Bone marrow (tissue), 2 donors: ENCODE measurements at regions not wholly inside any gene's neighbourhood (a gene's known extent, or its start where the extent isn't known, plus 50 kb on each side); places are given as distances from the start of the nearest gene placed in this dataset.

Experiments
- DNase-seq, 2 donors: peaks; one replicate each; lab custom pipeline; 2025; lab: John Stamatoyannopoulos, UW

- DNase-seq, result peak in 1 of 2 donors; percentile 34
Observed at GRCh38 chr2:111652038-111652437, 232.0 kb downstream of the ANAPC1 start.

GRCh38 chr2:111652681-111653080 is 231.3 kb downstream of the ANAPC1 start:
- no peak for DNase-seq

GRCh38 chr2:111653103-111653624 is 230.8 kb downstream of the ANAPC1 start:
- no peak for DNase-seq

GRCh38 chr2:111653913-111654312 is 230.1 kb downstream of the ANAPC1 start:
- no peak for DNase-seq

- DNase-seq, result no peak
Observed at GRCh38 chr2:111654829-111655228, 229.2 kb downstream of the ANAPC1 start.

- no peak for DNase-seq
Observed at GRCh38 chr2:111656436-111656835, 227.6 kb downstream of the ANAPC1 start.

- DNase-seq, result no peak
Observed at GRCh38 chr2:111656894-111657293, 227.1 kb downstream of the ANAPC1 start.

GRCh38 chr2:111657351-111657975 is 226.5 kb downstream of the ANAPC1 start:
- DNase-seq, result no peak

GRCh38 chr2:111659361-111660333 is 224.3 kb downstream of the ANAPC1 start:
- DNase-seq, result no peak

- DNase-seq, result no peak
Observed at GRCh38 chr2:111660811-111661210, 223.2 kb downstream of the ANAPC1 start.

GRCh38 chr2:111661286-111661940 is 222.6 kb downstream of the ANAPC1 start:
- DNase-seq, result no peak

GRCh38 chr2:111662039-111662770 is 221.8 kb downstream of the ANAPC1 start:
- no peak for DNase-seq

- DNase-seq, result no peak
Observed at GRCh38 chr2:111662771-111663470, 221.1 kb downstream of the ANAPC1 start.

GRCh38 chr2:111663471-111664274 is 220.3 kb downstream of the ANAPC1 start:
- no peak for DNase-seq

GRCh38 chr2:111664275-111664850 is 219.6 kb downstream of the ANAPC1 start:
- no peak for DNase-seq

- DNase-seq, result no peak
Observed at GRCh38 chr2:111665011-111665410, 219.0 kb downstream of the ANAPC1 start.

GRCh38 chr2:111665551-111666116 is 218.4 kb downstream of the ANAPC1 start:
- DNase-seq, result no peak

GRCh38 chr2:111666160-111666559 is 217.8 kb downstream of the ANAPC1 start:
- no peak for DNase-seq

GRCh38 chr2:111667001-111667400 is 217.0 kb downstream of the ANAPC1 start:
- DNase-seq, result no peak
